Mesendoderm (in vitro differentiated cells): ENCODE measurements at regions not wholly inside any gene's neighbourhood (a gene's known extent, or its start where the extent isn't known, plus 50 kb on each side); places are given as distances from the start of the nearest gene placed in this dataset.

Source experiments
- DNase-seq: peaks from one replicate; pipeline ENCODE4 v3.0.0; 2013
- H2AK5ac ChIP-seq: 2 replicates; pipeline ENCODE4 v1.6.1; 2013; ENCODE audit warnings: low read length, inconsistent platforms
- H2BK120ac ChIP-seq: 2 replicates; pipeline ENCODE4 v1.6.1; 2013; ENCODE audit warnings: low read depth, mild to moderate bottlenecking, low read length, moderate library complexity, mixed read lengths
- H2BK15ac ChIP-seq: replicated peaks from 2 replicates; pipeline ENCODE4 v1.6.1; 2013; ENCODE audit warnings: low read depth, mild to moderate bottlenecking, moderate library complexity
- H2BK5ac ChIP-seq: 2 replicates; pipeline ENCODE4 v1.6.1; 2013; ENCODE audit warnings: low read length, inconsistent platforms
- H3K18ac ChIP-seq: 2 replicates; pipeline ENCODE4 v1.6.1; 2013; ENCODE audit warnings: mild to moderate bottlenecking, low read length, mixed read lengths
- H3K23ac ChIP-seq: one replicate; pipeline ENCODE4 v1.6.1; 2013; ENCODE audit warnings: low read length
- H3K27ac ChIP-seq: 2 replicates; pipeline ENCODE4 v1.5.1; 2013; ENCODE audit warnings: low read depth, mild to moderate bottlenecking, inconsistent platforms, low read length, moderate library complexity
- H3K27me3 ChIP-seq: 2 replicates; pipeline ENCODE4 v1.6.1; 2013; ENCODE audit warnings: low read length, control low read depth, mild to moderate bottlenecking, inconsistent platforms; ENCODE audit not compliant: insufficient read depth, poor library complexity
- H3K36me3 ChIP-seq: 2 replicates; pipeline ENCODE4 v1.6.1; 2013; ENCODE audit warnings: low read length, inconsistent platforms; ENCODE audit not compliant: control insufficient read depth, insufficient read depth
- H3K4ac ChIP-seq: one replicate; pipeline ENCODE4 v1.6.1; 2013; ENCODE audit warnings: low read depth, mild to moderate bottlenecking, low read length, moderate library complexity
- H3K4me1 ChIP-seq: 2 replicates; pipeline ENCODE4 v1.6.1; 2013; ENCODE audit warnings: low read depth, low read length, inconsistent platforms; ENCODE audit not compliant: control insufficient read depth
- H3K4me2 ChIP-seq: 2 replicates; pipeline ENCODE4 v1.6.1; 2013; ENCODE audit warnings: low read length
- H3K4me3 ChIP-seq: 2 replicates; pipeline ENCODE4 v1.5.1; 2013; ENCODE audit warnings: mild to moderate bottlenecking, low read length
- H3K56ac ChIP-seq: one replicate; pipeline ENCODE4 v1.6.1; 2013; ENCODE audit warnings: low read length
- H3K79me1 ChIP-seq: 2 replicates; pipeline ENCODE4 v1.6.1; 2013; ENCODE audit warnings: low read length, inconsistent platforms
- H3K79me2 ChIP-seq: 2 replicates; pipeline ENCODE4 v1.6.1; 2013; ENCODE audit warnings: mild to moderate bottlenecking, low read length; ENCODE audit not compliant: control insufficient read depth, insufficient read depth
- H3K9ac ChIP-seq: 2 replicates; pipeline ENCODE4 v1.6.1; 2013; ENCODE audit warnings: low read length, inconsistent platforms
- H4K5ac ChIP-seq: one replicate; pipeline ENCODE4 v1.6.1; 2013; ENCODE audit warnings: low read length
- H4K8ac ChIP-seq: one replicate; pipeline ENCODE4 v1.6.1; 2013; ENCODE audit warnings: low read depth, mild to moderate bottlenecking, control low read depth, low read length, moderate library complexity
- WGBS: extraction: QIAGEN DNeasy Blood & Tissue Kit; methylation state at CpG from one replicate; pipeline ENCODE4 v1.1.7; 2013; ENCODE audit warnings: low lambda C conversion rate, missing lambda C conversion rate; ENCODE audit not compliant: insufficient coverage; ENCODE audit errors: extremely low coverage; 5-methylcytosine and 5-hydroxymethylcytosine counted together

GRCh38 chr11:116426761-116427160 is 346.0 kb downstream of the BUD13 start:
- no CpG with 5 or more reads among the region's 1 CpG for WGBS
- H3K9ac ChIP-seq: no peak overlapping the region
- H2AK5ac ChIP-seq: no peak overlapping the region
- peaks cover 7% of the 10 kb centered on the region for H3K4me1 ChIP-seq
- no peak overlapping the region for H2BK5ac ChIP-seq
- no peak overlapping the region for H3K4me2 ChIP-seq
- no peak overlapping the region for H3K27ac ChIP-seq
- no peaks in the 10 kb centered on the region for H3K36me3 ChIP-seq
- H2BK120ac ChIP-seq: no peak overlapping the region
- H3K27me3 ChIP-seq: no peaks in the 10 kb centered on the region
- no peak overlapping the region for H4K8ac ChIP-seq
- no peak overlapping the region for H3K56ac ChIP-seq
- H3K79me2 ChIP-seq: no peaks in the 10 kb centered on the region
- no peaks in the 10 kb centered on the region for H3K79me1 ChIP-seq
- H3K4me3 ChIP-seq: no peak overlapping the region
- no peak overlapping the region for H3K18ac ChIP-seq
- H4K5ac ChIP-seq: no peak overlapping the region
- no peak overlapping the region for H3K4ac ChIP-seq
- no peak overlapping the region for H2BK15ac ChIP-seq
- no peak overlapping the region for H3K23ac ChIP-seq
- no peak for DNase-seq

- Histone ChIP-seq H2AK5ac (no peak overlapping the region), H3K36me3 (no peaks in the 10 kb centered on the region), H2BK15ac (no peak overlapping the region), H3K4ac (no peak overlapping the region), H3K56ac (no peak overlapping the region), H3K27ac (no peak overlapping the region), H3K4me1 (peaks cover 12% of the 10 kb centered on the region), H2BK5ac (no peak overlapping the region), H3K18ac (no peak overlapping the region), H3K4me2 (no peak overlapping the region), H3K4me3 (no peak overlapping the region), H3K9ac (no peak overlapping the region), H3K79me1 (no peaks in the 10 kb centered on the region), H3K23ac (no peak overlapping the region), H4K8ac (no peak overlapping the region), H2BK120ac (no peak overlapping the region), H3K27me3 (no peaks in the 10 kb centered on the region), H4K5ac (no peak overlapping the region), H3K79me2 (no peaks in the 10 kb centered on the region)
- no peak for DNase-seq
- WGBS: no CpG with 5 or more reads among the region's 4 CpGs
Observed at GRCh38 chr11:116424615-116425261, 348.0 kb downstream of the BUD13 start.

GRCh38 chr11:116422956-116423600 is 349.7 kb downstream of the BUD13 start:
- no peak overlapping the region for H3K27ac ChIP-seq
- no CpG with 5 or more reads among the region's 6 CpGs for WGBS
- H2AK5ac ChIP-seq: no peak overlapping the region
- no peaks in the 10 kb centered on the region for H3K79me2 ChIP-seq
- H3K36me3 ChIP-seq: no peaks in the 10 kb centered on the region
- H2BK15ac ChIP-seq: no peak overlapping the region
- H3K79me1 ChIP-seq: no peaks in the 10 kb centered on the region
- no peak overlapping the region for H4K8ac ChIP-seq
- no peak overlapping the region for H4K5ac ChIP-seq
- no peak overlapping the region for H3K23ac ChIP-seq
- H3K27me3 ChIP-seq: no peaks in the 10 kb centered on the region
- no peak overlapping the region for H2BK120ac ChIP-seq
- no peak overlapping the region for H2BK5ac ChIP-seq
- no peak overlapping the region for H3K9ac ChIP-seq
- H3K18ac ChIP-seq: no peak overlapping the region
- peak; percentile 79 for DNase-seq
- no peak overlapping the region for H3K4me2 ChIP-seq
- peak overlapping the region; percentile 22 for H3K56ac ChIP-seq
- H3K4ac ChIP-seq: no peak overlapping the region
- H3K4me3 ChIP-seq: no peak overlapping the region
- H3K4me1 ChIP-seq: peaks cover 10% of the 10 kb centered on the region

GRCh38 chr11:116422556-116422955 is 350.2 kb downstream of the BUD13 start:
- H2BK15ac ChIP-seq: no peak overlapping the region
- H3K9ac ChIP-seq: no peak overlapping the region
- peak overlapping the region; percentile 57 for H3K23ac ChIP-seq
- DNase-seq: no peak
- no peak overlapping the region for H2BK120ac ChIP-seq
- H3K56ac ChIP-seq: no peak overlapping the region
- no peak overlapping the region for H4K5ac ChIP-seq
- no peaks in the 10 kb centered on the region for H3K27me3 ChIP-seq
- no peaks in the 10 kb centered on the region for H3K79me2 ChIP-seq
- H3K36me3 ChIP-seq: no peaks in the 10 kb centered on the region
- no peak overlapping the region for H2BK5ac ChIP-seq
- H3K4me3 ChIP-seq: no peak overlapping the region
- H4K8ac ChIP-seq: no peak overlapping the region
- no peaks in the 10 kb centered on the region for H3K79me1 ChIP-seq
- H3K18ac ChIP-seq: no peak overlapping the region
- H3K27ac ChIP-seq: no peak overlapping the region
- no peak overlapping the region for H2AK5ac ChIP-seq
- H3K4me2 ChIP-seq: no peak overlapping the region
- no peak overlapping the region for H3K4ac ChIP-seq
- peaks cover 10% of the 10 kb centered on the region for H3K4me1 ChIP-seq

GRCh38 chr11:116421529-116422185 is 351.1 kb downstream of the BUD13 start:
- Histone ChIP-seq H3K18ac (no peak overlapping the region), H3K4ac (no peak overlapping the region), H2BK5ac (no peak overlapping the region), H3K27ac (no peak overlapping the region), H3K4me2 (no peak overlapping the region), H3K4me3 (no peak overlapping the region), H2BK15ac (no peak overlapping the region), H3K79me2 (no peaks in the 10 kb centered on the region), H4K8ac (no peak overlapping the region), H3K27me3 (no peaks in the 10 kb centered on the region), H3K56ac (peak overlapping the region; percentile 0), H3K4me1 (peaks cover 10% of the 10 kb centered on the region), H4K5ac (no peak overlapping the region), H3K23ac (peak overlapping the region; percentile 57), H3K79me1 (no peaks in the 10 kb centered on the region), H2AK5ac (no peak overlapping the region), H3K9ac (no peak overlapping the region), H2BK120ac (no peak overlapping the region), H3K36me3 (no peaks in the 10 kb centered on the region)
- no CpG with 5 or more reads among the region's 16 CpGs for WGBS
- DNase-seq: peak; percentile 39
